Small intestine (tissue), 7 donors: ENCODE measurements at regions not wholly inside any gene's neighbourhood (a gene's known extent, or its start where the extent isn't known, plus 50 kb on each side); places are given as distances from the start of the nearest gene placed in this dataset.

Source experiments
- DNase-seq, 2 donors: peaks; one replicate each; pipeline versions ENCODE4 v3.0.0 to v3.0.0-alpha.2; 2013
- FAIRE-seq: peaks from 2 replicates; lab custom pipeline; 2012; peaks lifted over from hg19 to GRCh38; lab: Jason Lieb, UNC
- H3K27ac ChIP-seq, 3 donors: one replicate each; pipeline ENCODE4 v1.5.1; 2013; ENCODE audit warnings: low read length in 2 of 3, mild to moderate bottlenecking in 2 of 3, control low read depth in 1 of 3, inconsistent platforms in 1 of 3, low read depth in 1 of 3, moderate library complexity in 1 of 3
- H3K27me3 ChIP-seq, 3 donors: one replicate each; pipeline ENCODE4 v1.6.1; 2013; ENCODE audit warnings: low read length in 3 of 3, inconsistent platforms in 1 of 3; ENCODE audit not compliant: control insufficient read depth in 3 of 3, insufficient read depth in 3 of 3
- H3K36me3 ChIP-seq, 3 donors: one replicate each; pipeline ENCODE4 v1.6.1; 2013; ENCODE audit warnings: low read length in 3 of 3, inconsistent platforms in 1 of 3, low read depth in 1 of 3, mild to moderate bottlenecking in 1 of 3, moderate library complexity in 1 of 3; ENCODE audit not compliant: control insufficient read depth in 3 of 3, insufficient read depth in 2 of 3
- H3K4me1 ChIP-seq, 3 donors: one replicate each; pipeline ENCODE4 v1.6.1; 2013; ENCODE audit warnings: low read length in 2 of 3, inconsistent platforms in 1 of 3, low read depth in 1 of 3, mild to moderate bottlenecking in 1 of 3, moderate library complexity in 1 of 3; ENCODE audit not compliant: control insufficient read depth in 3 of 3, insufficient read depth in 2 of 3
- H3K4me3 ChIP-seq, 3 donors: one replicate each; pipeline ENCODE4 v1.5.1; 2013; ENCODE audit warnings: low read length in 3 of 3, control low read depth in 1 of 3, inconsistent platforms in 1 of 3, low read depth in 1 of 3, mild to moderate bottlenecking in 1 of 3, moderate library complexity in 1 of 3
- H3K9me3 ChIP-seq, 2 donors: one replicate each; pipeline ENCODE4 v1.6.1; 2013; ENCODE audit warnings: low read depth in 1 of 2, low read length in 1 of 2; ENCODE audit not compliant: control insufficient read depth in 2 of 2, insufficient read depth in 1 of 2
- WGBS, 3 donors: extraction: QIAGEN DNeasy Blood & Tissue Kit; methylation state at CpG; one replicate each; pipeline ENCODE4 v1.1.7; 2013; 5-methylcytosine and 5-hydroxymethylcytosine counted together
- donor health status: healthy with polysubstance abuse.
- donor health status: control.
- donor health status: control.
- donor health status: Bipolar disorder and iron deficiency.
- donor health status: healthy.

- DNase-seq (peak; percentile 89 to 90), FAIRE-seq (peak; percentile 76)
- WGBS, 3 donors: 13 to 45% (median 23%) methylated on average over 2 of the region's 2 CpGs
- Histone ChIP-seq H3K27me3 (no peaks in the 10 kb centered on the region), H3K4me1 (peaks cover 2 to 21% (median 3%) of the 10 kb centered on the region in 3 donors), H3K9me3 (no peaks in the 10 kb centered on the region), H3K27ac (peak overlapping the region; percentile 32 to 94 (median 74)), H3K36me3 (no peaks in the 10 kb centered on the region), H3K4me3 (no peak overlapping the region)
These were observed 529.1 kb upstream of the CITED2 start for GRCh38 chr6:139903411-139904157.

GRCh38 chr6:139895205-139895793 lies 520.9 kb upstream of the CITED2 start:
- Histone ChIP-seq H3K4me1 (no peaks in the 10 kb centered on the region), H3K27ac (no peak overlapping the region), H3K27me3 (no peaks in the 10 kb centered on the region), H3K9me3 (peaks cover 0 to 4% of the 10 kb centered on the region in 2 donors), H3K36me3 (no peaks in the 10 kb centered on the region), H3K4me3 (no peak overlapping the region)
- no peak for FAIRE-seq
- 84 to 97% (median 86%) methylated on average over 1 of the region's 1 CpG for WGBS, 3 donors
- DNase-seq: no peak

- 89 to 94% (median 93%) methylated on average over 8 of the region's 8 CpGs for WGBS, 3 donors
These were observed 519.8 kb upstream of the CITED2 start for GRCh38 chr6:139894271-139894670.

GRCh38 chr6:139891471-139891870 lies 517.0 kb upstream of the CITED2 start:
- 79 to 88% (median 80%) methylated on average over 4 of the region's 4 CpGs for whole genome bisulfite sequencing, 3 donors
- Histone ChIP-seq H3K27me3 (no peaks in the 10 kb centered on the region), H3K4me1 (peaks cover 0 to 4% (median 0%) of the 10 kb centered on the region in 3 donors), H3K9me3 (peaks cover 0 to 4% of the 10 kb centered on the region in 2 donors), H3K4me3 (no peak overlapping the region), H3K36me3 (no peaks in the 10 kb centered on the region), H3K27ac (no peak overlapping the region)
- DNase-seq (no peak), FAIRE-seq (no peak)

More at GRCh38 chr6:139894271-139894670, 519.8 kb upstream of the CITED2 start:
- H3K36me3 ChIP-seq: no peaks in the 10 kb centered on the region
- no peak for DNase-seq
- peaks cover 0 to 4% of the 10 kb centered on the region in 2 donors for H3K9me3 ChIP-seq
- no peaks in the 10 kb centered on the region for H3K27me3 ChIP-seq
- no peak overlapping the region for H3K27ac ChIP-seq
- no peak overlapping the region for H3K4me3 ChIP-seq
- no peaks in the 10 kb centered on the region for H3K4me1 ChIP-seq
- FAIRE-seq: no peak

- FAIRE-seq: no peak
- H3K9me3 ChIP-seq: no peaks in the 10 kb centered on the region
- H3K36me3 ChIP-seq: no peaks in the 10 kb centered on the region
- peaks cover 0 to 4% (median 0%) of the 10 kb centered on the region in 3 donors for H3K4me1 ChIP-seq
- H3K27ac ChIP-seq: no peak overlapping the region
- H3K4me3 ChIP-seq: no peak overlapping the region
- no peaks in the 10 kb centered on the region for H3K27me3 ChIP-seq
- WGBS, 3 donors: 82 to 95% (median 91%) methylated on average over 3 of the region's 3 CpGs
- DNase-seq: no peak
These were observed 514.3 kb upstream of the CITED2 start for GRCh38 chr6:139888681-139889122.

- peak in 1 of 2 donors; percentile 56 for DNase-seq
- no peaks in the 10 kb centered on the region for H3K36me3 ChIP-seq
- WGBS, 3 donors: 54 to 87% (median 79%) methylated on average over 3 of the region's 3 CpGs
- H3K27me3 ChIP-seq: no peaks in the 10 kb centered on the region
- H3K4me3 ChIP-seq: no peak overlapping the region
- H3K27ac ChIP-seq: no peak overlapping the region
- no peaks in the 10 kb centered on the region for H3K9me3 ChIP-seq
- H3K4me1 ChIP-seq: peaks cover 0 to 14% (median 0%) of the 10 kb centered on the region in 3 donors
- no peak for FAIRE-seq
These were observed 512.8 kb upstream of the CITED2 start for GRCh38 chr6:139887275-139887674.

GRCh38 chr6:139886396-139886795 lies 511.9 kb upstream of the CITED2 start:
- Histone ChIP-seq H3K4me1 (peaks cover 0 to 15% (median 0%) of the 10 kb centered on the region in 3 donors), H3K36me3 (no peaks in the 10 kb centered on the region), H3K27me3 (no peaks in the 10 kb centered on the region), H3K4me3 (no peak overlapping the region), H3K9me3 (no peaks in the 10 kb centered on the region), H3K27ac (no peak overlapping the region)
- 87 to 91% (median 90%) methylated on average over 6 of the region's 6 CpGs for WGBS, 3 donors
- FAIRE-seq: no peak
- no peak for DNase-seq

- Histone ChIP-seq H3K36me3 (no peaks in the 10 kb centered on the region), H3K27me3 (no peaks in the 10 kb centered on the region), H3K4me3 (no peak overlapping the region), H3K27ac (no peak overlapping the region), H3K9me3 (no peaks in the 10 kb centered on the region), H3K4me1 (peaks cover 0 to 15% (median 0%) of the 10 kb centered on the region in 3 donors)
- peak; percentile 22 to 57 for DNase-seq
- WGBS, 3 donors: 11 to 24% (median 24%) methylated on average over 1 of the region's 1 CpG
- no peak for FAIRE-seq
These were observed 511.5 kb upstream of the CITED2 start for GRCh38 chr6:139885909-139886308.
